GM18517 (cell line): ENCODE measurements at regions not wholly inside any gene's neighbourhood (a gene's known extent, or its start where the extent isn't known, plus 50 kb on each side); places are given as distances from the start of the nearest gene placed in this dataset.
"Not testable (repeated sequence)": the region's sequence is repeated elsewhere in the genome, so short reads cannot be mapped to it uniquely, and the experiment has no call there.

Experiments
- ATAC-seq: cut with Tn5 transposase; IDR thresholded peaks from one replicate; pipeline ENCODE4 v1.9.1; 2021; ENCODE audit warnings: mild to moderate bottlenecking, moderate library complexity; ENCODE audit not compliant: unreplicated experiment

- ATAC-seq: no peak
Measured at GRCh38 chr5:92380069-92380770, 997.1 kb upstream of the ARRDC3 start.

GRCh38 chr5:92378966-92379611 is 996.0 kb upstream of the ARRDC3 start:
- no peak for ATAC-seq

DNA sequence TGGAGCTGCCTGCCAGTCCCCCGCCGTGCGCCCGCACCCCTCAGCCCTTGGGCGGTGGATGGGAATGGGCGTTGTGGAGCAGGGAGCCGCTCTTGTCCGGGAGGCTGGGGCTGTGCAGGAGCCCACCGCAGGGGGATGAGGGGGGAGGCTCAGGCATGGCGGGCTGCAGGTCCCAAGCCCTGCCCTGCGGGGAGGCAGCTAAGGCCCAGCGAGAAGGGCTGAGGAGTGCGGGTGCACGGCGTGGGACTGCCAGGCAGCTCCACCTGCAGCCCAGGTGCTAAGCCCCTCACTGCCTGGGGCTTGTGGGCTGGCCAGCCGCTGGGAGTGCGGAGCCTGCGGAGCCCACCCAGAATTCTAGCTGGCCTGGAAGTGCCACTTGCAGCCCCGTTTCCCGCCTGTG is 991.7 kb upstream of the ARRDC3 start:
- no peak for ATAC-seq

DNA sequence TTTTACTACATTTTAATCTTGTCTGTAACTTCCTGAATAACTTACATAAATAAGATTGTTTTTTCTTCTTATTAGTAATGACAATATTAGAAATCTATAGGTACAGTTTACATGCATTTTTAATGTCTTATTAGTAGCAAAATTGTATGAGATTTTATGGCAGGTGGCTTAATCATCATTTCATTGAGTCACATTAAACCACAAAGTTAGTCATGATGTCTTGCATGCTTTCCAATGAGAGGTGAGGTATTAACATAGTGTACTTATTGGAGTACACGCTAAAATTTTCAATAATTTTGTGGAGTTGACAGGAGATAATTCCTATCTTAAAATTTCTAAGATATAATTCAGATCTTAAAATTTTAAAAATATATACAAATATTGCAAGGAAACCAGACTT is 989.6 kb upstream of the ARRDC3 start:
- ATAC-seq: no peak

DNA sequence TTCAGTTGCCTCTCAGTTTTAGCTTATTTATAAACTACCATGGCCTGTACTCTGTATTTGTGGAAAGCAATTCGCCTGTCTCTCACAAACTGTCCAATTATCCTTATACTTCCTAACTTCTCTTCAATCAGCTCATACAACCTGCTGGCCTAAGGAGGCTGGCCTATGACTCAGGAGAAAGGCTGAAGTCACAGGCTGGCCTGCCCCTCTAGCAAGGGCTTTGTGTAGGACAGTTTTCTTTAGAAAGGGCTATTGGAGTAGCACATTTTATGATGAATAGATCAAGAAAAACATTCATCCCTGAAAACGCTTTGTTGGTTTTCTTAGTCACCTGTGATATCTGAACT is 988.7 kb upstream of the ARRDC3 start:
- ATAC-seq: no peak

DNA sequence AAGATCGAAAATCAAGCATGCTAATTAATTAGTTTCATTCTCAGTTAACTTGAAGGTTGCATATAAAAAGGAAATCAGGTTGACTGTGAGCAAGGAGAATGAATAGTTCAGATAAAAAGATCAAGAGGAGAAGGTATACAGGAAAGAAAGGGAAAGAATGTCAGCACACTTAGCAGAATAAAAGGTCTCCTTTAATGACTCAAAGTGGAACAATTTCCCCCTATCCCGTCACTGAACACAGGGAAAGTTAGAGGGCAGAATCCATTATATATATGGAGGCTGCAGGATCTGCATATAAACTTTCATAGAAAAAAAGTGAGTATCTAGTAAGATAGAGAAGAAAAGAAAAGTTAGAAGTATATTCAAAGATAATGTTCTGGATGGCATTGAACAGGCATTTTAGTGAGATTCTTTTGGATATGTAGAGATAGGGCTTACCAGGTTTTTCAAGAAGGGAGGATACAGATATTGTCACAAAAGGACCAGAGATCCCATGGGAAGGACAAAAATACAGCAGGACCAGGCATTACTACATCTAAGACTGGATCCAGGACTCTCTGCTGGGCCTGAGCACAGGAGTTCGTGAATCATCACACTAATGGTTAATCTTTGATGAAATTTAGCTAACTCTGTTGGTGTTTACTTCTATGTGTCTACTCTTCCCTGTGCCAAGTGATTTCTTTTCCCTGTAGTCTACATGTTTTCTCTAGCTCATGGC is 988.2 kb upstream of the ARRDC3 start:
- no peak for ATAC-seq

- ATAC-seq: no peak
Measured at GRCh38 chr5:92370032-92370431, 986.9 kb upstream of the ARRDC3 start.

DNA sequence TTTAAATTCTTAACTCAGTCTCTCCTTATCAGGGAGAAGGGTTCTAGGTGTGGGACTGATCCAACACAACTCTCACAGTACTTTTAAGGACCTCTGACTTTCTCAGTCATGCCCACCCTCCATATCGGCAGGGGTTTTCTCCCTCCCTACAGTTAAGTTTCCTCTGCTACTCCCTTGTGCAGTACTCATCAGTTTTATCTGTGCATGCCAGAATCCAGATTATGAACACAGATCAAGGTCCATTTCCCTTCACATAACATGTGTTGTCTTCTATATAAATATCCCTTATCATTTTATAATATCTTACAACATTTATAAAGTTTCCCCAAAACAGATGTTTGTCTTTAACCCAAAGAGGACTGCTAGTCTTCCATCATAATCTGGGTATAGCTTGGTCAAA is 986.5 kb upstream of the ARRDC3 start:
- no peak for ATAC-seq

GRCh38 chr5:92364986-92365550 is 982.0 kb upstream of the ARRDC3 start:
- ATAC-seq: no peak

DNA sequence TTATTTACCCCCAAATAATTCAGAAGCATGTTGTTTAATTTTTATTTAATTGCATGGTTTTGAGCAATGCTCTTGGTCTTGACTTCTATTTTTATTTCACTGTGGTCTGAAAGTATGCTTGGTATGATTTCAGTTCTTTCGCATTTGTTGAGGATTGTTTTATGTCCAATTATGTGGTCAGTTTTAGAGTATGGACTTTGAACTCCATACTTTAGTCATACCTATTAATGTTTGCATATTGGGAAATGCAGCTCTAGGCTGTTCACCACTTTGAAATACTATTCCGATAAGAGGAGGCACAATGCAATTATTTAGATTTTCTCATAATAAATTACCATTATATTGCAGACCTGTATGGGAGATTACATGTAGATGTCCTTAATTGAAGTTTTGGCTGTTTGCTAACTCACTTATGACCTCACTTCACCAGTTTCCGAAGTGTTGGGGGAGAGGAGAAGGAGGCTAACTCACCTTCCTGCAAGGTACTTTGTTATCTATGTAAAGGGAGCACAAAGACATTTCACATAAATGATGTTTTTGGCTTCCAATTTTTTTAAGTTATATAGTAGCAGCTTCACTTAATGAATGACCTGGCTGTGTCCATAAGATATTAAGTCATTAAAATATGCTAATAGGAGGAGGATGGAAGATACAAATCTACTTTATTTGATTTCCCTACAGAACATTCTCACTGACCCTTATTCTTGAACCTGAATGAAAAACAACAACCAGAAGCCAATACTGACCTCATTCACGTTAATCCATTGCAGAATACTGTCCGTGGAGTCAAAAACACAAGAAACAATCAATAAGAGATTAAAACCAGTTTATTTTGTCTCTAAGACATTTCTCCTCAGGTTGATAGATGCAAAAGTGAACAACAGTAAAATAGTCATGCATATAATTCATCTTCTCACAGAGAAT is 970.3 kb upstream of the ARRDC3 start:
- no peak for ATAC-seq

- ATAC-seq: no peak
Measured at GRCh38 chr5:92337772-92338234, 954.7 kb upstream of the ARRDC3 start.

GRCh38 chr5:92332039-92332438 is 948.9 kb upstream of the ARRDC3 start:
- ATAC-seq: no peak

DNA sequence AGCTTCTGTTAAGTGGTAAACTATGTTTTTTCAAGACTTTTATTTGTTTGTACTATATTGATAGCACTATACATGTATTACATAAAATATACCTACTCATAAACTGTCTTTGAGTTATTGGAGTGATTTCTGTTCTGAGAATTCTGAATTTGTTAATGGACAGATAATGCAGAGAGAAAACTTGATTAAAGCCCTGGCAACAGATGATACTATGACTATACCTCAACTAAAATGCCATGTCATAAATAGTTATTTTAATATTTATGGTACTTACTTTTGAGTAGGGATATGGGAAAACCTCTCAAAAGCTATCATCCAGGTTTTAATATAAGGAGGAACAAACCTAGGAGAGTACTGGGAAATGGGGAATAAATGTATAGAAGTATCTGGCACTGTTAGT is 947.2 kb upstream of the ARRDC3 start:
- no peak for ATAC-seq

- no peak for ATAC-seq
Measured at GRCh38 chr5:92329759-92330158, 946.6 kb upstream of the ARRDC3 start.

DNA sequence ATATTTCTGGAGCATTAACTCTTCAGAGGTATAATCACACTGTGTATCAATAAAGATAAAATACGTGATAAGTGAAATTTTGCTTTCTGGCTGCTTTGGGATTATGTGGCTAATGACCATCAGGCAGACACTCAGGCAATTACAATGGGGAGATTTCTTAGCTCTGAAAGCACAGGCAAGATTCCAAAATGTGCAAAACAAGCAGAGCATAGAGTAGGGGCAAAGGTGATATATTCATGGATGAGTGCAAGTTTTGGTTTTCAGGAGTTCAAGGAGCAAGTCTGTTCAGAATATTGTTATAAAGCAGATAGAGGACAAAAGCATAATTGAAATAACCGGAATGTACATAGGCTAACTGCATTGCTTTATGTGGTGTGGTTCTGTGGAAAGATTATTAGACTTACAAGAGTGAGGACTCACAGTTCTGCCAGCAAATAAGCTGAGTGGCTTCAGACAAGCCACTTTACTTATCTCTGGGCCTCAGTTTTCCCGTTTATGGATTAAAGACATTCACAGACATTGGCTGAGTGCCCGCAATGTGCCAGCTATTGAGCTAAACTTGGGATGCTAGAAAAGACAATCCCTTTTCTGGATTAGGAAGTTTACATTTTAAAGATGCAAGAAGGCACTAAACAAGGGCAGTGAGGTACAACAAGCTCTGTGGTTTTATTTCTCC is 945.6 kb upstream of the ARRDC3 start:
- no peak for ATAC-seq

DNA sequence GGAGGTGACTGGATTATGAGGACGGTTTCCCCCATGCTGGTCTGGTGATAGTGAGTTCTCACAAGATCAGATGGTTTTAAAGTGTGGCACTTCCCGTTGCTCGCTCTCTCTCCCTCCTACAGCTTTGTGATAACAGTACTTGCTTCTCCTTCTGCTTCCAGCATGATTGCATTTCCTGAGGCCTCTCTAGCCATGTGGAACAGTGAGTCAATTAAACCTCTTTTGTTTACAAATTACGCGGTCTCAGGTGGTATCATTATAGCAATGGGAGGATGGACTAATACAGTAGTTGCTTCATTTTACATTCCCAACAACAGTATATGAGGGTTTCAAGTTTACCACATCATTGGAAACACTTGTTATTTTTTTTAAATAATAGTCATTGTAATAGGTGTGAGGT is 937.3 kb upstream of the ARRDC3 start:
- no peak for ATAC-seq

DNA sequence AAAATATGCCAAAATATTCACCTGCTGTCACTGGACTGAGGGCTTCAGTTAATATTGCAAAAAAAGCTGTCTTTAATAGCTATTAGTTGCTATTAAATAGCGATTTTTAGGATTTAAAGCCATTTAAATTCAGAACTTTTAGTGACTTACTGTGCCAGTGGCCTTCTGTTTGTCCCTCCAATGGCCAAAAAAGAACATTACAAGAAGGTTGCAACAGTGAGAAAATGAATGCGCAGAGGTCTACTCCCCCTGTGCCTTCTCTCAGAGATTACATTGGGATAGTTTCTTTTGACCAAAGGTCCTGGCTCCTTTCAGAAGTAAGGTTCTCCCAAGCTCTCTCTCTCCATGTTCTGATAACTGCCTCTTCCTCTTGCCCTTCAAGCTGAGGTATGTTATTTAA is 930.3 kb upstream of the ARRDC3 start:
- no peak for ATAC-seq

DNA sequence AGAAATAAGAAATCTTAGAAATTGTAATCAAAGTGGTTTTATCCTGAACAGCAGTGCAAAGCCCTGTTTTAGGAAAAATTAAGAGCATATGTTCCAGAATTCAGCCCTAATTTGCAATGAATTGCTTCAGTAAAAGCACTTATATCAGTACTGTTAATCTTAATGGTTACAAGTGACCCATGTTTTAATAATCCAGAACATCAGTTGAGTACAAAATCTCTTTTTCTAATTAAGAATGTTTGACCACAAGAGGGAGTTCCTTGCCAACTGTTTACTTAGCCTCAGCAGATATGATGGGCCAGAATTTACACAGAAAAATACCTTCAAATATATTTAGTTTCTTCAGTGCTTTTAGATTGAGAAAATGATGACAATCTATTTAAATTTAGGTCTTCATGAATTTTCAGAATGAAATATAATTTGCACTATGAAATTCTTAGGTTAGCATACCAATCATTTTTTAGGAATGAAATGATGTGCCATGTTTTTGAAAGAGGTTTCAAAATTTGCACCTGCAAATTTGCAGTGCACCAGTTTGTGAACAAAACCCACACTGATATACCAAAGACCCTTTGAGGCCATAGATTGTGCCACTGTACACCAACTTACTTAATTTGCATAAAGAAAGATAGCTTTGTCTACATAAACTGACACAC is 926.3 kb upstream of the ARRDC3 start:
- no peak for ATAC-seq

GRCh38 chr5:92308679-92309078 is 925.6 kb upstream of the ARRDC3 start:
- ATAC-seq: no peak

GRCh38 chr5:92302356-92302755 is 919.2 kb upstream of the ARRDC3 start:
- ATAC-seq: not testable (repeated sequence)
